Fibroblast of lung (primary cell): ENCODE measurements at regions not wholly inside any gene's neighbourhood (a gene's known extent, or its start where the extent isn't known, plus 50 kb on each side); places are given as distances from the start of the nearest gene placed in this dataset.

Source experiments
- DNase-seq, 2 donors: peaks; one replicate each; pipeline versions ENCODE4 v3.0.0 to v3.0.0-alpha.2; 2010; ENCODE audit warnings: low read depth in 2 of 2
- H2AFZ ChIP-seq: 2 replicates; pipeline ENCODE4 v1.5.1; 2012; ENCODE audit warnings: low read length, control low read depth, inconsistent platforms
- H3K27ac ChIP-seq: 2 replicates; pipeline ENCODE4 v1.5.1; 2011; ENCODE audit warnings: low read length, control low read depth; ENCODE audit not compliant: insufficient read depth
- H3K27me3 ChIP-seq: 2 replicates; pipeline ENCODE4 v1.5.1; 2011; ENCODE audit warnings: mild to moderate bottlenecking, low read length; ENCODE audit not compliant: control insufficient read depth, insufficient read depth
- H3K36me3 ChIP-seq: 2 replicates; pipeline ENCODE4 v1.5.1; 2011; ENCODE audit warnings: low read length; ENCODE audit not compliant: control insufficient read depth, insufficient read depth
- H3K4me1 ChIP-seq: 2 replicates; pipeline ENCODE4 v1.5.1; 2011; ENCODE audit warnings: low read length; ENCODE audit not compliant: control insufficient read depth, insufficient read depth; ENCODE audit errors: extremely low read depth
- H3K4me2 ChIP-seq: 2 replicates; pipeline ENCODE4 v1.5.1; 2011; ENCODE audit warnings: low read length, control low read depth; ENCODE audit not compliant: insufficient read depth; ENCODE audit errors: extremely low read depth
- H3K4me3 ChIP-seq, 4 experiments: fragments of 200-600 bp in 1 of 4; sonication (generic) in 1 of 4; replicated peaks in 1 of 4; 2 replicates each; pipeline ENCODE4 v1.5.1; 2011 to 2016; ENCODE audit warnings: low read length in 4 of 4, low read depth in 3 of 4, mild to moderate bottlenecking in 3 of 4, control low read depth in 2 of 4, inconsistent platforms in 1 of 4, mixed read lengths in 1 of 4; ENCODE audit not compliant: insufficient read depth in 1 of 4; ENCODE audit errors: control extremely low read depth in 1 of 4
- H3K79me2 ChIP-seq: 2 replicates; pipeline ENCODE4 v1.5.1; 2012; ENCODE audit warnings: mild to moderate bottlenecking, low read length, inconsistent platforms; ENCODE audit not compliant: control insufficient read depth, insufficient read depth
- H3K9ac ChIP-seq: 2 replicates; pipeline ENCODE4 v1.5.1; 2011; ENCODE audit warnings: mild to moderate bottlenecking, low read length, control low read depth; ENCODE audit not compliant: insufficient read depth
- H3K9me3 ChIP-seq: 2 replicates; pipeline ENCODE4 v1.5.1; 2012; ENCODE audit warnings: low read depth, low read length; ENCODE audit not compliant: control insufficient read depth, insufficient read depth
- H4K20me1 ChIP-seq: 2 replicates; pipeline ENCODE4 v1.5.1; 2011; ENCODE audit warnings: low read length; ENCODE audit not compliant: control insufficient read depth, insufficient read depth; ENCODE audit errors: extremely low read depth
- CTCF ChIP-seq, 2 donors: IDR thresholded peaks in 1 of 2; conservative IDR thresholded peaks in 1 of 2; 1 replicate in 1 of 2; 2 replicates in 1 of 2; pipeline ENCODE4 v1.5.1; 2011 to 2012; ENCODE audit warnings: low read length in 2 of 2, control low read depth in 1 of 2, inconsistent platforms in 1 of 2, low read depth in 1 of 2, mild to moderate bottlenecking in 1 of 2
- EZH2 ChIP-seq: IDR thresholded peaks from 2 replicates; pipeline ENCODE4 v1.5.1; 2012; ENCODE audit warnings: low read length, control low read depth, mild to moderate bottlenecking; ENCODE audit errors: missing control alignments

DNA sequence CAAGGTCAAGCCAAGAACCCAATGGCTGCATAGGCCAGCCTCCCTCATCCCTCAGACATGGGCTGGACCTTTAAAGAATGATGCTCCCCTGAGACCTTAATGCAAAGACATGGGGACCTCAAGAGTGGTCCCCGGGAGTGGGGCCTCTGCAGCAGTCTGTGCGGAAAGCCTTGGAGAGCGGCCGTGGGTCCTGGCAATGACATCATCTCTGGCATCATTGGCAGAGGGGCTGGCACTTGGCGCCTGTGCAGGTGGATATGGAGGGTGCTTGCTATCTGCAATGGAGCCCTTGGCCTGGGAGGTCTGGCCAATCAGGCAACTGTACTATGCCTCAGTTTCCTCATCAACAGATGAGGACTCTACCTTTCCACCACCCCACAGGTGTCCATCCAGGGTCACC lies 365.5 kb upstream of the MKI67 start:
- no peak for DNase-seq
- TF ChIP-seq EZH2 (no peak), CTCF (conservative IDR thresholded peaks at IDR 0.05 in 1 of 2, IDR thresholded peaks at IDR 0.05 in 1 of 2; ENCODE audit: low read depth in 1 of 2, low read length in 2 of 2) (no peak)

DNA sequence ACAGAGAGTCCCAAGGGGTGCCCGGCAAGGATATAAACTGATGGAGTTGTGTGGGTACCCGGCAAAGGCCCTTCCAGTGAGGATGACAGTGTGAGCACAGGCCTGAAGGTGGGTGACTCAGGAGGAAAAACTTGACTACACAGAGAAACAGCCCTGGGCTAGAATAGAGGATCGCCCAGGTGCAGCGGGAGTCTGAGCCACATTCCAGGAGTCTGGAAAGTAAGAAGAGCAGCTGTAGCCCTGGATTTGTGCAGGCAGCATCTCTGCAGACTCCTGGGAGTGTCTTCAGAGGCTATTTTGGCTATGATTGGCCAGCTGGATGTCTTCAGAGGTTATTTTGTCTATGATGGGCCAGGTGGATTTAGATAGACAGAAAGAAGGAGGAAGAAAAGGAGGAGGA lies 367.6 kb upstream of the MKI67 start:
- Histone ChIP-seq H3K27me3 (no peaks in the 10 kb centered on the region), H3K27ac (no peak overlapping the region), H3K9me3 (no peaks in the 10 kb centered on the region), H3K4me3 (no peak overlapping the region), H3K4me2 (no peak overlapping the region), H3K4me1 (no peaks in the 10 kb centered on the region), H3K79me2 (no peaks in the 10 kb centered on the region), H4K20me1 (no peaks in the 10 kb centered on the region), H3K36me3 (no peaks in the 10 kb centered on the region), H3K9ac (no peak overlapping the region), H2AFZ (no peak overlapping the region)
- TF ChIP-seq CTCF (conservative IDR thresholded peaks at IDR 0.05 in 1 of 2, IDR thresholded peaks at IDR 0.05 in 1 of 2; ENCODE audit: low read depth in 1 of 2, low read length in 2 of 2) (no peak), EZH2 (no peak)
- DNase-seq, result no peak

More for the DNA sequence above, 365.5 kb upstream of the MKI67 start:
- Histone ChIP-seq H3K4me1 (no peaks in the 10 kb centered on the region), H3K27ac (no peak overlapping the region), H3K4me2 (no peak overlapping the region), H3K9me3 (no peaks in the 10 kb centered on the region), H2AFZ (no peak overlapping the region), H3K27me3 (no peaks in the 10 kb centered on the region), H3K36me3 (no peaks in the 10 kb centered on the region), H4K20me1 (no peaks in the 10 kb centered on the region), H3K9ac (no peak overlapping the region), H3K4me3 (no peak overlapping the region), H3K79me2 (no peaks in the 10 kb centered on the region)

- Histone ChIP-seq H3K9ac (no peak overlapping the region), H3K4me2 (no peak overlapping the region), H3K36me3 (no peaks in the 10 kb centered on the region), H2AFZ (no peak overlapping the region), H3K27ac (no peak overlapping the region), H3K79me2 (no peaks in the 10 kb centered on the region), H3K4me3 (no peak overlapping the region), H3K27me3 (no peaks in the 10 kb centered on the region), H3K4me1 (no peaks in the 10 kb centered on the region), H4K20me1 (no peaks in the 10 kb centered on the region), H3K9me3 (no peaks in the 10 kb centered on the region)
- TF ChIP-seq CTCF (conservative IDR thresholded peaks at IDR 0.05 in 1 of 2, IDR thresholded peaks at IDR 0.05 in 1 of 2; ENCODE audit: low read depth in 1 of 2, low read length in 2 of 2), result no peak
- TF ChIP-seq EZH2, result no peak
- DNase-seq, result no peak
Observed at GRCh38 chr10:128494665-128495064, 368.4 kb upstream of the MKI67 start.
